ENCODE measurements at regions not wholly inside any gene's neighbourhood (a gene's known extent, or its start where the extent isn't known, plus 50 kb on each side); places are given as distances from the start of the nearest gene placed in this dataset.

- TF ChIP-seq GATA3 (IDR thresholded peaks at IDR 0.05; ENCODE audit: low read depth, low read length) (no peak), GATA2 (IDR thresholded peaks at IDR 0.05; ENCODE audit: low read depth, low read length) (no peak)
Observed at GRCh38 chr5:173760461-173761177, 127.5 kb upstream of the CPEB4 start.
